H1 (cell line): ENCODE measurements at regions not wholly inside any gene's neighbourhood (a gene's known extent, or its start where the extent isn't known, plus 50 kb on each side); places are given as distances from the start of the nearest gene placed in this dataset.

ENCODE experiments used
- CTCF ChIA-PET: fragments of 300-600 bp; sonication (Branson Sonifier 250); formaldehyde crosslinking; loops from one replicate; lab custom pipeline; 2021; ENCODE audit not compliant: partially characterized antibody; lab: Charles Lee
- POLR2A ChIA-PET: fragments of 300-600 bp; sonication (Branson Sonifier 250); formaldehyde crosslinking; loops from one replicate; lab custom pipeline; 2021; ENCODE audit warnings: inconsistent platforms; ENCODE audit not compliant: partially characterized antibody; lab: Charles Lee
- DNase-seq, 2 experiments: peaks; one replicate each; pipeline versions ENCODE4 v3.0.0 to v3.0.0-alpha.2; 2010 to 2022; ENCODE audit warnings: low spot score in 2 of 2, low read depth in 1 of 2, mixed read lengths in 1 of 2
- FAIRE-seq: peaks from 2 replicates; lab custom pipeline; 2011; peaks lifted over from hg19 to GRCh38; lab: Jason Lieb, UNC
- H2AFZ ChIP-seq: 2 replicates; pipeline ENCODE4 v1.8.1; 2012; ENCODE audit warnings: low read length, inconsistent platforms
- H2AK5ac ChIP-seq: 2 replicates; pipeline ENCODE4 v1.6.1; 2013; ENCODE audit warnings: low read depth, low read length
- H2BK120ac ChIP-seq: replicated peaks from 2 replicates; pipeline ENCODE3; 2013; ENCODE audit warnings: low read depth, low read length, inconsistent platforms
- H2BK12ac ChIP-seq: 2 replicates; pipeline ENCODE4 v1.6.1; 2013; ENCODE audit warnings: low read depth, low read length
- H2BK15ac ChIP-seq: 2 replicates; pipeline ENCODE4 v1.6.1; 2013; ENCODE audit warnings: low read length
- H2BK20ac ChIP-seq: 2 replicates; pipeline ENCODE4 v1.6.1; 2013; ENCODE audit warnings: low read length
- H2BK5ac ChIP-seq: 2 replicates; pipeline ENCODE4 v1.6.1; 2013; ENCODE audit warnings: low read depth, low read length
- H3K14ac ChIP-seq: 2 replicates; pipeline ENCODE4 v1.6.1; 2013; ENCODE audit warnings: inconsistent platforms; ENCODE audit not compliant: insufficient read length
- H3K18ac ChIP-seq: 2 replicates; pipeline ENCODE4 v1.6.1; 2013; ENCODE audit warnings: low read length; ENCODE audit errors: extremely low read depth
- H3K23ac ChIP-seq: 2 replicates; pipeline ENCODE4 v1.6.1; 2013; ENCODE audit warnings: inconsistent platforms; ENCODE audit not compliant: insufficient read length
- H3K23me2 ChIP-seq: 2 replicates; pipeline ENCODE4 v1.6.1; 2013; ENCODE audit warnings: low read depth, low read length
- H3K27ac ChIP-seq: 2 replicates; pipeline ENCODE4 v1.6.1; 2011; ENCODE audit warnings: low read depth, low read length, inconsistent platforms
- H3K27me3 ChIP-seq, 4 experiments: replicated peaks in 1 of 4; 1 replicate in 1 of 4; 2 replicates in 3 of 4; pipeline versions ENCODE4 v1.6.1 to v1.8.1; 2011 to 2013; ENCODE audit warnings: low read length in 3 of 4, mild to moderate bottlenecking in 3 of 4, inconsistent platforms in 2 of 4, mixed read lengths in 2 of 4, moderate library complexity in 1 of 4; ENCODE audit not compliant: control insufficient read depth in 3 of 4, insufficient read depth in 3 of 4; ENCODE audit errors: extremely low read depth in 1 of 4
- H3K36me3 ChIP-seq, 4 experiments: 2 replicates each; pipeline versions ENCODE4 v1.6.1 to v1.8.1; 2011 to 2013; ENCODE audit warnings: mild to moderate bottlenecking in 4 of 4, low read length in 3 of 4, moderate library complexity in 2 of 4, control low read depth in 1 of 4, inconsistent platforms in 1 of 4; ENCODE audit not compliant: insufficient read depth in 4 of 4, control insufficient read depth in 2 of 4
- H3K4ac ChIP-seq: replicated peaks from 2 replicates; pipeline ENCODE3; 2013; ENCODE audit warnings: low read length, low read depth, mixed read lengths, inconsistent platforms; ENCODE audit not compliant: insufficient read length
- H3K4me1 ChIP-seq, 4 experiments: replicated peaks in 1 of 4; 1 replicate in 1 of 4; 2 replicates in 3 of 4; pipeline versions ENCODE4 v1.6.1 to v1.8.1; 2011 to 2013; ENCODE audit warnings: low read length in 3 of 4, inconsistent platforms in 2 of 4, mixed read lengths in 1 of 4; ENCODE audit not compliant: insufficient read depth in 4 of 4, control insufficient read depth in 3 of 4
- H3K4me2 ChIP-seq, 2 experiments: 2 replicates each; pipeline versions ENCODE4 v1.6.1 to v1.8.1; 2011 to 2013; ENCODE audit warnings: low read depth in 2 of 2, low read length in 2 of 2, control low read depth in 1 of 2, inconsistent platforms in 1 of 2, mild to moderate bottlenecking in 1 of 2; ENCODE audit not compliant: insufficient read depth in 1 of 2
- H3K4me3 ChIP-seq, 4 experiments: fragments of 200-600, 300-600 bp in 1 of 4; sonication (generic), shearing (Covaris generic), sonication (Bioruptor Twin) in 1 of 4; 2 replicates each; pipeline versions ENCODE4 v1.5.1 to v1.8.1; 2011 to 2016; ENCODE audit warnings: low read length in 4 of 4, low read depth in 3 of 4, control low read depth in 2 of 4, inconsistent platforms in 2 of 4, mild to moderate bottlenecking in 2 of 4, mixed read lengths in 1 of 4, moderate library complexity in 1 of 4; ENCODE audit not compliant: insufficient read depth in 2 of 4; ENCODE audit errors: extremely low read depth in 1 of 4
- H3K56ac ChIP-seq: replicated peaks from 2 replicates; pipeline ENCODE3; 2013; ENCODE audit warnings: low read depth, mild to moderate bottlenecking, mixed read lengths, low read length, inconsistent platforms; ENCODE audit not compliant: insufficient read length
- H3K79me1 ChIP-seq: 2 replicates; pipeline ENCODE4 v1.6.1; 2013; ENCODE audit warnings: low read depth, low read length, control low read depth
- H3K79me2 ChIP-seq, 2 experiments: 2 replicates each; pipeline versions ENCODE4 v1.6.1 to v1.8.1; 2012 to 2013; ENCODE audit warnings: low read length in 2 of 2, mild to moderate bottlenecking in 2 of 2, inconsistent platforms in 1 of 2; ENCODE audit not compliant: insufficient read depth in 2 of 2, control insufficient read depth in 1 of 2
- H3K9ac ChIP-seq, 4 experiments: replicated peaks in 1 of 4; 1 replicate in 1 of 4; 2 replicates in 3 of 4; pipeline versions ENCODE4 v1.6.1 to v1.8.1; 2011 to 2013; ENCODE audit warnings: low read depth in 3 of 4, low read length in 3 of 4, control low read depth in 2 of 4, mild to moderate bottlenecking in 2 of 4, moderate library complexity in 2 of 4, inconsistent platforms in 1 of 4; ENCODE audit errors: extremely low read depth in 1 of 4
- H3K9me3 ChIP-seq, 2 experiments: 2 replicates each; pipeline versions ENCODE4 v1.6.1 to v1.8.1; 2012 to 2013; ENCODE audit warnings: mild to moderate bottlenecking in 2 of 2, moderate library complexity in 2 of 2, control low read depth in 1 of 2, inconsistent platforms in 1 of 2, low read depth in 1 of 2, low read length in 1 of 2, mixed read lengths in 1 of 2; ENCODE audit not compliant: insufficient read depth in 2 of 2
- H4K20me1 ChIP-seq, 2 experiments: replicated peaks in 1 of 2; 2 replicates each; pipeline versions ENCODE3 to v1.8.1; 2011 to 2013; ENCODE audit warnings: inconsistent platforms in 2 of 2, low read length in 2 of 2, mild to moderate bottlenecking in 1 of 2; ENCODE audit not compliant: insufficient read depth in 2 of 2, control insufficient read depth in 1 of 2
- H4K5ac ChIP-seq: 2 replicates; pipeline ENCODE4 v1.6.1; 2013; ENCODE audit warnings: low read length, low read depth, mixed read lengths, inconsistent platforms; ENCODE audit not compliant: insufficient read length
- H4K8ac ChIP-seq: 2 replicates; pipeline ENCODE4 v1.8.0; 2013; ENCODE audit warnings: mild to moderate bottlenecking, moderate library complexity, low read length, inconsistent platforms; ENCODE audit not compliant: insufficient read depth; ENCODE audit errors: extremely low read depth
- H4K91ac ChIP-seq: replicated peaks from 2 replicates; pipeline ENCODE3; 2013; ENCODE audit warnings: low read length, mixed read lengths, inconsistent platforms; ENCODE audit not compliant: insufficient read length
- CBX5 ChIP-seq: fragments of 300-800, 300-1000 bp; sonication (generic); IDR thresholded peaks from 2 replicates; pipeline ENCODE4 v1.7.1; 2016; ENCODE audit warnings: antibody characterized with exemption, low read length, low read depth
- CHD2 ChIP-seq: IDR thresholded peaks from 2 replicates; pipeline ENCODE4 v1.6.1; 2012; ENCODE audit warnings: low read length, improper control_type of control experiment
- GABPA ChIP-seq: IDR thresholded peaks from 2 replicates; pipeline ENCODE4 v1.6.1; 2011; ENCODE audit warnings: mild to moderate bottlenecking, low read length, moderate library complexity, borderline replicate concordance; ENCODE audit not compliant: insufficient read depth
- GTF2F1 ChIP-seq: IDR thresholded peaks from 2 replicates; pipeline ENCODE4 v1.6.1; 2012; ENCODE audit warnings: low read depth, low read length, improper control_type of control experiment, borderline replicate concordance
- JUN ChIP-seq: IDR thresholded peaks from 2 replicates; pipeline ENCODE4 v1.6.1; 2011; ENCODE audit warnings: low read depth, mild to moderate bottlenecking, improper control_type of control experiment, low read length
- RAD21 ChIP-seq, 2 experiments: IDR thresholded peaks in 1 of 2; conservative IDR thresholded peaks in 1 of 2; 2 replicates each; pipeline ENCODE4 v1.6.1; 2011; ENCODE audit warnings: low read depth in 2 of 2, low read length in 2 of 2, improper control_type of control experiment in 1 of 2, inconsistent platforms in 1 of 2, mild to moderate bottlenecking in 1 of 2, moderate library complexity in 1 of 2
- SIX5 ChIP-seq: IDR thresholded peaks from 2 replicates; pipeline ENCODE4 v1.6.1; 2011; ENCODE audit warnings: mild to moderate bottlenecking, low read depth, low read length
- SP4 ChIP-seq: IDR thresholded peaks from 2 replicates; pipeline ENCODE4 v1.6.1; 2012; ENCODE audit warnings: low read length, inconsistent platforms
- SUZ12 ChIP-seq: fragments of 200-600 bp; sonication (generic); IDR thresholded peaks from 2 replicates; pipeline ENCODE4 v1.6.1; 2012; ENCODE audit warnings: mild to moderate bottlenecking, inconsistent platforms, low read length, moderate library complexity, mixed read lengths
- TBP ChIP-seq: IDR thresholded peaks from 2 replicates; pipeline ENCODE4 v1.6.1; 2011; ENCODE audit warnings: low read depth, low read length, improper control_type of control experiment
- WGBS, 2 experiments: shearing (Covaris generic) in 1 of 2; methylation state at CpG; one replicate each; pipeline versions ENCODE4 v1.1.6 to v1.1.7; 2013 to 2015; ENCODE audit warnings: low lambda C conversion rate in 2 of 2, mixed read lengths in 2 of 2, inconsistent platforms in 1 of 2, low coverage in 1 of 2, missing lambda C conversion rate in 1 of 2; ENCODE audit not compliant: insufficient replicate concordance in 2 of 2, insufficient coverage in 1 of 2, insufficient read length in 1 of 2; ENCODE audit errors: extremely low coverage in 1 of 2, missing lambda C conversion rate in 1 of 2; 5-methylcytosine and 5-hydroxymethylcytosine counted together

- no peak for DNase-seq
- H2AFZ ChIP-seq, result no peak overlapping the region
- no peak overlapping the region for H3K56ac ChIP-seq
- TF ChIP-seq GTF2F1 (no peak), SIX5 (no peak), SP4 (no peak), SUZ12 (no peak), GABPA (no peak), RAD21 (IDR thresholded peaks at IDR 0.05 in 1 of 2, conservative IDR thresholded peaks at IDR 0.05 in 1 of 2; ENCODE audit: low read depth in 2 of 2, low read length in 2 of 2) (no peak), JUN (no peak), TBP (no peak), CBX5 (no peak), CHD2 (no peak)
- no peaks in the 10 kb centered on the region for H4K20me1 ChIP-seq
- no peak overlapping the region for H3K4ac ChIP-seq
- no peaks in the 10 kb centered on the region for H3K36me3 ChIP-seq
- no peak overlapping the region for H3K4me2 ChIP-seq
- H3K23ac ChIP-seq, result no peak overlapping the region
- peaks cover 4 to 5% of the 10 kb centered on the region in 2 experiments; a peak in 2 of 4 replicates for H3K9me3 ChIP-seq
- no peaks in the 10 kb centered on the region for H3K79me2 ChIP-seq
- no peaks in the 10 kb centered on the region; the same call in 1 of the 2 replicates for H3K23me2 ChIP-seq
- no peak overlapping the region for H2BK20ac ChIP-seq
- no peak overlapping the region for H2BK120ac ChIP-seq
- FAIRE-seq, result no peak
- H3K4me3 ChIP-seq, result no peak overlapping the region
- H2BK15ac ChIP-seq, result no peak overlapping the region
- H3K14ac ChIP-seq, result no peak overlapping the region
- H3K9ac ChIP-seq, result no peak overlapping the region
- no peak overlapping the region for H4K5ac ChIP-seq
- H3K27ac ChIP-seq, result no peak overlapping the region
- no peak overlapping the region for H2BK12ac ChIP-seq
- H2BK5ac ChIP-seq, result no peak overlapping the region
- ChIA-PET POLR2A (no interaction called here), CTCF (interaction anchor here (1.1 to 1.3 kb wide), 2 partner anchors 25 to 44 kb away, joined by 3 read pairs; no protein-coding TSS in a partner anchor)
- H3K79me1 ChIP-seq, result no peaks in the 10 kb centered on the region
- no peaks in the 10 kb centered on the region for H3K4me1 ChIP-seq
- peaks cover 0 to 1% (median 0%) of the 10 kb centered on the region in 4 experiments; a peak in 1 of 7 replicates for H3K27me3 ChIP-seq
- 86% methylated on average over 1 of the region's 1 CpG; no CpG with 5 or more reads in 1 of the 2 experiments for WGBS, 2 experiments
- H4K91ac ChIP-seq, result no peak overlapping the region
- no peak overlapping the region for H4K8ac ChIP-seq
- H2AK5ac ChIP-seq, result no peak overlapping the region
- no peak overlapping the region for H3K18ac ChIP-seq
Observed at GRCh38 chr1:76782809-76783208, 84.5 kb upstream of the ST6GALNAC5 start.
